ENCODE measurements at regions not wholly inside any gene's neighbourhood (a gene's known extent, or its start where the extent isn't known, plus 50 kb on each side); places are given as distances from the start of the nearest gene placed in this dataset.
A peak's percentile ranks its signal among the peaks of the same experiment; 100 is the strongest.
"Not testable (repeated sequence)": the region's sequence is repeated elsewhere in the genome, so short reads cannot be mapped to it uniquely, and the experiment has no call there.

- Histone ChIP-seq H3K9me3 (ENCODE audit: control insufficient read depth in 4 of 4, insufficient read depth in 3 of 4, low read length in 3 of 4) (no peaks in the 10 kb centered on the region), H3K9ac (ENCODE audit: insufficient read depth in 1 of 2, low read length in 2 of 2) (no peak overlapping the region), H3K27ac (ENCODE audit: low read depth in 1 of 2, low read length in 1 of 2) (no peak overlapping the region), H3K27me3 (ENCODE audit: control insufficient read depth in 3 of 3, insufficient read depth in 3 of 3, low read length in 2 of 3) (no peaks in the 10 kb centered on the region), H3K36me3 (ENCODE audit: control insufficient read depth in 4 of 4, insufficient read depth in 4 of 4, low read length in 4 of 4) (no peaks in the 10 kb centered on the region), H3K4me1 (ENCODE audit: control insufficient read depth in 5 of 5, insufficient read depth in 5 of 5, low read length in 5 of 5) (peaks cover 0 to 3% (median 0%) of the 10 kb centered on the region in 5 donors), H3K4me3 (no peak overlapping the region)
- DNase-seq (peak in 1 of 3 donors; percentile 22), ATAC-seq (ENCODE audit: insufficient read depth, low FRiP score) (no peak)
- WGBS, 2 donors = 79 to 82% methylated on average over 3 of the region's 3 CpGs
- TF ChIP-seq, protein P1, sequence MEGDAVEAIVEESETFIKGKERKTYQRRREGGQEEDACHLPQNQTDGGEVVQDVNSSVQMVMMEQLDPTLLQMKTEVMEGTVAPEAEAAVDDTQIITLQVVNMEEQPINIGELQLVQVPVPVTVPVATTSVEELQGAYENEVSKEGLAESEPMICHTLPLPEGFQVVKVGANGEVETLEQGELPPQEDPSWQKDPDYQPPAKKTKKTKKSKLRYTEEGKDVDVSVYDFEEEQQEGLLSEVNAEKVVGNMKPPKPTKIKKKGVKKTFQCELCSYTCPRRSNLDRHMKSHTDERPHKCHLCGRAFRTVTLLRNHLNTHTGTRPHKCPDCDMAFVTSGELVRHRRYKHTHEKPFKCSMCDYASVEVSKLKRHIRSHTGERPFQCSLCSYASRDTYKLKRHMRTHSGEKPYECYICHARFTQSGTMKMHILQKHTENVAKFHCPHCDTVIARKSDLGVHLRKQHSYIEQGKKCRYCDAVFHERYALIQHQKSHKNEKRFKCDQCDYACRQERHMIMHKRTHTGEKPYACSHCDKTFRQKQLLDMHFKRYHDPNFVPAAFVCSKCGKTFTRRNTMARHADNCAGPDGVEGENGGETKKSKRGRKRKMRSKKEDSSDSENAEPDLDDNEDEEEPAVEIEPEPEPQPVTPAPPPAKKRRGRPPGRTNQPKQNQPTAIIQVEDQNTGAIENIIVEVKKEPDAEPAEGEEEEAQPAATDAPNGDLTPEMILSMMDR (IDR thresholded peaks at IDR 0.05; ENCODE audit: control extremely low read depth, extremely low read depth) = no peak
These were observed 494.6 kb upstream of the ADGRL4 start for GRCh38 chr1:79501153-79501552.

DNA sequence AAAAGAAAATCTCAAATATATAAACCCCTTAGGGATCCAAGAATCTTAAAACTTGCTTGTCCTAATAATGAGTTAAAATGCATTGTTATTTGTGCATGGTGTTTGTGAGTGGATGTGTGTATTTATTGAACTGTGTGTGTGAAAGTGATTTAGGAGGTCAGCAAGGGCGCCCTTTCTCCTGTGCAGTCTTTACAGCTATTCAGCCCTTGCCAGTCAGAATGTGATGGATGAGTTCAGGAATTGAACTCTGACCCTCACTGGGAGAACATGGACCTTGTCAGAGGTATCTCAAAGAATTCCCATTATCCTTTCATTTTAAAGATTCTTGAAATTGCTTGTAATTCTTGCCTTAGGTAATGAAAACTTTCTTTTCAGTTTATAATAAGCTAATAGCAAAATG, 493.0 kb upstream of the ADGRL4 start:
- ATAC-seq (ENCODE audit: insufficient read depth, low FRiP score) (no peak), DNase-seq (no peak)
- no peaks in the 10 kb centered on the region for H3K27me3 ChIP-seq (ENCODE audit: control insufficient read depth in 3 of 3, insufficient read depth in 3 of 3, low read length in 2 of 3)
- no peak overlapping the region for H3K27ac ChIP-seq (ENCODE audit: low read depth in 1 of 2, low read length in 1 of 2)
- H3K4me3 ChIP-seq = no peak overlapping the region
- WGBS, 2 donors = 80 to 82% methylated on average over 1 of the region's 1 CpG
- H3K9ac ChIP-seq (ENCODE audit: insufficient read depth in 1 of 2, low read length in 2 of 2) = no peak overlapping the region
- H3K4me1 ChIP-seq (ENCODE audit: control insufficient read depth in 5 of 5, insufficient read depth in 5 of 5, low read length in 5 of 5) = peaks cover 0 to 3% (median 0%) of the 10 kb centered on the region in 5 donors
- no peaks in the 10 kb centered on the region for H3K36me3 ChIP-seq (ENCODE audit: control insufficient read depth in 4 of 4, insufficient read depth in 4 of 4, low read length in 4 of 4)
- no peaks in the 10 kb centered on the region for H3K9me3 ChIP-seq (ENCODE audit: control insufficient read depth in 4 of 4, insufficient read depth in 3 of 4, low read length in 3 of 4)
- TF ChIP-seq, protein P1 (IDR thresholded peaks at IDR 0.05; ENCODE audit: control extremely low read depth, extremely low read depth) = no peak

- no peak for ATAC-seq (ENCODE audit: insufficient read depth, low FRiP score)
- no peak overlapping the region for H3K9ac ChIP-seq (ENCODE audit: insufficient read depth in 1 of 2, low read length in 2 of 2)
- H3K4me3 ChIP-seq = no peak overlapping the region
- 33 to 39% methylated on average over 4 of the region's 4 CpGs for WGBS, 2 donors
- DNase-seq = peak in 2 of 3 donors; percentile 25 to 47
- H3K9me3 ChIP-seq (ENCODE audit: control insufficient read depth in 4 of 4, insufficient read depth in 3 of 4, low read length in 3 of 4) = no peaks in the 10 kb centered on the region
- no peaks in the 10 kb centered on the region for H3K36me3 ChIP-seq (ENCODE audit: control insufficient read depth in 4 of 4, insufficient read depth in 4 of 4, low read length in 4 of 4)
- TF ChIP-seq, protein P1 (IDR thresholded peaks at IDR 0.05; ENCODE audit: control extremely low read depth, extremely low read depth) = peak; percentile 29
- H3K4me1 ChIP-seq (ENCODE audit: control insufficient read depth in 5 of 5, insufficient read depth in 5 of 5, low read length in 5 of 5) = peaks cover 0 to 3% (median 0%) of the 10 kb centered on the region in 5 donors
- H3K27me3 ChIP-seq (ENCODE audit: control insufficient read depth in 3 of 3, insufficient read depth in 3 of 3, low read length in 2 of 3) = no peaks in the 10 kb centered on the region
- no peak overlapping the region for H3K27ac ChIP-seq (ENCODE audit: low read depth in 1 of 2, low read length in 1 of 2)
These were observed 490.8 kb upstream of the ADGRL4 start for GRCh38 chr1:79497193-79497773.

DNA sequence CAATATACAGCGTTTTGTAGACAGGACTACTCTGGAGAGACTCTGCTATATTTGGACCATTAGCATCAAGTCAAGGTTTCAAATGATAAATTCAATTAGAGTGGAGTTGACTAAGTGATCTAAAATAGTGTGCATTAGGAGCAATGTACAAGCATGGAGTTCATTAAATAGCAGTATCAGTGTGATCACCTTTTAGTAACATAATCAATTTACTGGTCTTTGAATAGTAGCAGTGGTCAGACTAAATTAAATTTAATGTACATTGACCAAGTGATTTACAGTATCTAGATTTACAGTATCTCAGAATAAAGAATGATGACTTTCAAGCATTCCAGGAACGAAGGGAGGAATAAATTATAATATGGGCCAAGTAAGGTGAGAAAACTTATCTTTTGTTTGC, 489.6 kb upstream of the ADGRL4 start:
- Histone ChIP-seq H3K27ac (ENCODE audit: low read depth in 1 of 2, low read length in 1 of 2) (no peak overlapping the region), H3K4me3 (no peak overlapping the region), H3K9ac (ENCODE audit: insufficient read depth in 1 of 2, low read length in 2 of 2) (no peak overlapping the region), H3K4me1 (ENCODE audit: control insufficient read depth in 5 of 5, insufficient read depth in 5 of 5, low read length in 5 of 5) (peaks cover 0 to 3% (median 0%) of the 10 kb centered on the region in 5 donors), H3K27me3 (ENCODE audit: control insufficient read depth in 3 of 3, insufficient read depth in 3 of 3, low read length in 2 of 3) (no peaks in the 10 kb centered on the region), H3K36me3 (ENCODE audit: control insufficient read depth in 4 of 4, insufficient read depth in 4 of 4, low read length in 4 of 4) (no peaks in the 10 kb centered on the region), H3K9me3 (ENCODE audit: control insufficient read depth in 4 of 4, insufficient read depth in 3 of 4, low read length in 3 of 4) (no peaks in the 10 kb centered on the region)
- DNase-seq (no peak), ATAC-seq (ENCODE audit: insufficient read depth, low FRiP score) (no peak)
- TF ChIP-seq, protein P1 (IDR thresholded peaks at IDR 0.05; ENCODE audit: control extremely low read depth, extremely low read depth) = no peak
- 82 to 83% methylated on average over 2 of the region's 2 CpGs for WGBS, 2 donors

- H3K9me3 ChIP-seq (ENCODE audit: control insufficient read depth in 4 of 4, insufficient read depth in 3 of 4, low read length in 3 of 4); DNase-seq; ATAC-seq (ENCODE audit: insufficient read depth, low FRiP score); H3K27ac ChIP-seq (ENCODE audit: low read depth in 1 of 2, low read length in 1 of 2); H3K27me3 ChIP-seq (ENCODE audit: control insufficient read depth in 3 of 3, insufficient read depth in 3 of 3, low read length in 2 of 3); H3K9ac ChIP-seq (ENCODE audit: insufficient read depth in 1 of 2, low read length in 2 of 2); H3K36me3 ChIP-seq (ENCODE audit: control insufficient read depth in 4 of 4, insufficient read depth in 4 of 4, low read length in 4 of 4); H3K4me1 ChIP-seq (ENCODE audit: control insufficient read depth in 5 of 5, insufficient read depth in 5 of 5, low read length in 5 of 5); H3K4me3 ChIP-seq: not testable (repeated sequence)
- WGBS, 2 donors = 70 to 76% methylated on average over 4 of the region's 4 CpGs
These were observed 487.2 kb upstream of the ADGRL4 start for GRCh38 chr1:79493702-79494101.

Measured in lung (tissue), 11 donors.